Fibroblast of skin of left quadriceps (primary cell): ENCODE measurements at regions not wholly inside any gene's neighbourhood (a gene's known extent, or its start where the extent isn't known, plus 50 kb on each side); places are given as distances from the start of the nearest gene placed in this dataset.

Source experiments
- DNase-seq, 2 experiments: peaks; one replicate each; pipeline ENCODE4 v3.0.0-alpha.2; 2013; ENCODE audit warnings: low read depth in 2 of 2

GRCh38 chr7:9981742-9982349 is 991.8 kb upstream of the PHF14 start:
- no peak for DNase-seq

GRCh38 chr7:9983048-9983447 is 990.6 kb upstream of the PHF14 start:
- DNase-seq, result no peak

- DNase-seq, result no peak
Measured at GRCh38 chr7:10015687-10016086, 958.0 kb upstream of the PHF14 start.

GRCh38 chr7:10022480-10022879 is 951.2 kb upstream of the PHF14 start:
- DNase-seq, result no peak

- DNase-seq, result peak; percentile 2 to 3
Measured at GRCh38 chr7:10022957-10023356, 950.7 kb upstream of the PHF14 start.

GRCh38 chr7:10034843-10035556 is 938.7 kb upstream of the PHF14 start:
- DNase-seq, result no peak

GRCh38 chr7:10036693-10037092 is 937.0 kb upstream of the PHF14 start:
- no peak for DNase-seq

- DNase-seq, result no peak
Measured at GRCh38 chr7:10038351-10038750, 935.3 kb upstream of the PHF14 start.

- no peak for DNase-seq
Measured at GRCh38 chr7:10040674-10041073, 933.0 kb upstream of the PHF14 start.

GRCh38 chr7:10070899-10071298 is 902.8 kb upstream of the PHF14 start:
- no peak for DNase-seq

GRCh38 chr7:10075866-10076265 is 897.8 kb upstream of the PHF14 start:
- no peak for DNase-seq

- no peak for DNase-seq
Measured at GRCh38 chr7:10076660-10077300, 896.9 kb upstream of the PHF14 start.

- no peak for DNase-seq
Measured at GRCh38 chr7:10079572-10079971, 894.1 kb upstream of the PHF14 start.

GRCh38 chr7:10082896-10083295 is 890.8 kb upstream of the PHF14 start:
- no peak for DNase-seq

GRCh38 chr7:10083766-10084165 is 889.9 kb upstream of the PHF14 start:
- no peak for DNase-seq

- DNase-seq, result no peak
Measured at GRCh38 chr7:10085231-10085630, 888.4 kb upstream of the PHF14 start.

- no peak for DNase-seq
Measured at GRCh38 chr7:10100572-10100971, 873.1 kb upstream of the PHF14 start.

- no peak for DNase-seq
Measured at GRCh38 chr7:10101351-10101750, 872.3 kb upstream of the PHF14 start.

- no peak for DNase-seq
Measured at GRCh38 chr7:10104292-10104691, 869.4 kb upstream of the PHF14 start.

- no peak for DNase-seq
Measured at GRCh38 chr7:10106609-10107008, 867.1 kb upstream of the PHF14 start.

- DNase-seq, result no peak
Measured at GRCh38 chr7:10116511-10116910, 857.2 kb upstream of the PHF14 start.

- DNase-seq, result no peak
Measured at GRCh38 chr7:10117815-10118214, 855.9 kb upstream of the PHF14 start.

GRCh38 chr7:10120936-10121335 is 852.7 kb upstream of the PHF14 start:
- no peak for DNase-seq
